IMR-90 (cell line): ENCODE measurements at regions not wholly inside any gene's neighbourhood (a gene's known extent, or its start where the extent isn't known, plus 50 kb on each side); places are given as distances from the start of the nearest gene placed in this dataset.

Experiments used
- ATAC-seq: fragments of 200-7000 bp; cut with Tn5 transposase; 2 replicates; pipeline ENCODE4 v1.9.1; 2020; ENCODE audit warnings: low read depth, mild to moderate bottlenecking, moderate library complexity
- BruUV-seq: library from RNA; stranded (reverse); fragments of 400-500 nt; replicated peaks from 2 replicates; lab custom pipeline; 2021; lab: Mats Ljungman, UMichigan
- CTCF ChIA-PET: fragments of 300-600 bp; formaldehyde crosslinking; extraction: SDS; loops from one replicate; lab custom pipeline; 2021; ENCODE audit warnings: antibody characterized with exemption; lab: Yijun Ruan, JAX
- POLR2A ChIA-PET: fragments of 300-600 bp; sonication (Branson Sonifier 250); formaldehyde crosslinking; loops from one replicate; lab custom pipeline; 2022; ENCODE audit warnings: antibody characterized with exemption; ENCODE audit not compliant: unreplicated experiment; lab: Charles Lee
- DNase-seq: peaks from one replicate; pipeline ENCODE4 v3.0.0; 2013
- H2AFZ ChIP-seq: replicated peaks from 2 replicates; pipeline ENCODE3; 2013; ENCODE audit warnings: low read length, mild to moderate bottlenecking; ENCODE audit not compliant: poor library complexity
- H2AK5ac ChIP-seq: 2 replicates; pipeline ENCODE4 v1.6.1; 2013; ENCODE audit warnings: low read depth, low read length, inconsistent platforms
- H2AK9ac ChIP-seq: replicated peaks from 2 replicates; pipeline ENCODE3; 2013; ENCODE audit warnings: mild to moderate bottlenecking, low read depth, low read length, moderate library complexity; ENCODE audit not compliant: poor library complexity
- H2BK120ac ChIP-seq: 2 replicates; pipeline ENCODE4 v1.6.1; 2013; ENCODE audit warnings: low read depth, low read length, inconsistent platforms
- H2BK15ac ChIP-seq: 3 replicates; pipeline ENCODE4 v1.6.1; 2013; ENCODE audit warnings: low read depth, low read length, inconsistent platforms
- H2BK20ac ChIP-seq: 2 replicates; pipeline ENCODE4 v1.6.1; 2013; ENCODE audit warnings: low read depth, mild to moderate bottlenecking, inconsistent platforms, low read length, moderate library complexity
- H2BK5ac ChIP-seq: 2 replicates; pipeline ENCODE4 v1.6.1; 2013; ENCODE audit warnings: mild to moderate bottlenecking, low read depth, low read length, inconsistent platforms; ENCODE audit not compliant: poor library complexity, severe bottlenecking
- H3K14ac ChIP-seq: replicated peaks from 2 replicates; pipeline ENCODE4 v1.6.1; 2013; ENCODE audit warnings: low read depth, low read length, inconsistent platforms
- H3K18ac ChIP-seq: 2 replicates; pipeline ENCODE4 v1.6.1; 2013; ENCODE audit warnings: low read depth, low read length, control low read depth
- H3K23ac ChIP-seq: 2 replicates; pipeline ENCODE4 v1.6.1; 2013; ENCODE audit warnings: low read depth, low read length, inconsistent platforms
- H3K27ac ChIP-seq: 2 replicates; pipeline ENCODE4 v1.5.1; 2013; ENCODE audit warnings: mild to moderate bottlenecking, control low read depth, low read length; ENCODE audit not compliant: insufficient read depth
- H3K27me3 ChIP-seq: 2 replicates; pipeline ENCODE4 v1.6.1; 2013; ENCODE audit warnings: low read length; ENCODE audit not compliant: control insufficient read depth, insufficient read depth
- H3K36me3 ChIP-seq: 2 replicates; pipeline ENCODE4 v1.6.1; 2013; ENCODE audit warnings: low read length, mixed read lengths; ENCODE audit not compliant: control insufficient read depth, insufficient read depth
- H3K4ac ChIP-seq: 2 replicates; pipeline ENCODE4 v1.6.1; 2013; ENCODE audit warnings: low read depth, low read length, inconsistent platforms
- H3K4me1 ChIP-seq: 2 replicates; pipeline ENCODE4 v1.6.1; 2013; ENCODE audit warnings: low read length, mixed read lengths; ENCODE audit not compliant: control insufficient read depth, insufficient read depth
- H3K4me2 ChIP-seq: 2 replicates; pipeline ENCODE4 v1.6.1; 2013; ENCODE audit warnings: low read depth, mild to moderate bottlenecking, control low read depth, low read length, moderate library complexity
- H3K4me3 ChIP-seq: 2 replicates; pipeline ENCODE4 v1.5.1; 2013; ENCODE audit warnings: low read depth, mild to moderate bottlenecking, control low read depth, low read length, moderate library complexity; ENCODE audit not compliant: insufficient read depth
- H3K56ac ChIP-seq: 2 replicates; pipeline ENCODE4 v1.6.1; 2013; ENCODE audit warnings: low read length, inconsistent platforms; ENCODE audit not compliant: insufficient read depth; ENCODE audit errors: extremely low read depth
- H3K79me1 ChIP-seq, 2 experiments: 2 replicates each; pipeline ENCODE4 v1.6.1; 2013; ENCODE audit warnings: low read length in 2 of 2, inconsistent platforms in 1 of 2, low read depth in 1 of 2
- H3K9ac ChIP-seq: 2 replicates; pipeline ENCODE4 v1.6.1; 2013; ENCODE audit warnings: low read depth, low read length, control low read depth
- H3K9me1 ChIP-seq: 2 replicates; pipeline ENCODE4 v1.6.1; 2013; ENCODE audit warnings: low read length, inconsistent platforms; ENCODE audit not compliant: insufficient read depth
- H3K9me3 ChIP-seq: 2 replicates; pipeline ENCODE4 v1.6.1; 2013; ENCODE audit warnings: low read length; ENCODE audit not compliant: control insufficient read depth, insufficient read depth
- H4K20me1 ChIP-seq: 2 replicates; pipeline ENCODE4 v1.6.1; 2013; ENCODE audit warnings: low read length, inconsistent platforms; ENCODE audit not compliant: insufficient read depth
- H4K5ac ChIP-seq: 2 replicates; pipeline ENCODE4 v1.6.1; 2013; ENCODE audit warnings: mild to moderate bottlenecking, low read depth, low read length, control low read depth
- H4K8ac ChIP-seq, 2 experiments: 2 replicates each; pipeline ENCODE4 v1.6.1; 2013; ENCODE audit warnings: low read depth in 2 of 2, low read length in 2 of 2, control low read depth in 1 of 2, inconsistent platforms in 1 of 2
- H4K91ac ChIP-seq: 2 replicates; pipeline ENCODE4 v1.6.1; 2013; ENCODE audit warnings: low read depth, low read length, inconsistent platforms; ENCODE audit not compliant: insufficient read depth
- CHD1 ChIP-seq: IDR thresholded peaks from 2 replicates; pipeline ENCODE4 v1.6.1; 2012; ENCODE audit warnings: low read depth, low read length, improper control_type of control experiment
- RAD21 ChIP-seq: IDR thresholded peaks from 2 replicates; pipeline ENCODE4 v1.6.1; 2012; ENCODE audit warnings: low read length, improper control_type of control experiment
- SMC3 ChIP-seq: fragments of 150-350 bp; IDR thresholded peaks from 2 replicates; pipeline ENCODE4 v1.6.1; 2016; ENCODE audit warnings: low read depth, mild to moderate bottlenecking, antibody characterized with exemption, low read length, moderate library complexity
- WGBS, 2 experiments: methylation state at CpG; one replicate each; pipeline versions ENCODE4 v1.1.5 to v1.1.7; 2013; ENCODE audit warnings: missing lambda C conversion rate in 2 of 2; ENCODE audit not compliant: insufficient read length in 1 of 2; ENCODE audit errors: extremely low coverage in 2 of 2; 5-methylcytosine and 5-hydroxymethylcytosine counted together
- dilution Hi-C: fragments of 300-500 bp; cut with HindIII; formaldehyde crosslinking; loops from one replicate; pipeline ENCODE4 v1.14.3; 2018; ENCODE audit warnings: low sequenced_read_pairs; ENCODE audit not compliant: unreplicated experiment
- in situ Hi-C: fragments of 300-500 bp; cut with MboI; formaldehyde crosslinking; loops from 3 replicates; pipeline ENCODE4 v1.14.3; 2019; ENCODE audit warnings: low sequenced_read_pairs, inconsistent platforms, mixed read lengths
- intact Hi-C: fragments of 100-400 bp; cut with micrococcal nuclease; formaldehyde crosslinking; loops from 2 replicates; pipeline ENCODE4 v1.10.0; 2022
- TF ChIP-seq, protein P1 (sequence below): conservative IDR thresholded peaks from 2 replicates; pipeline ENCODE4 v1.5.1; 2012; ENCODE audit warnings: mild to moderate bottlenecking, low read depth, low read length, improper control_type of control experiment
- TF ChIP-seq, protein P2 (sequence below): fragments of 150-350 bp; IDR thresholded peaks from 2 replicates; pipeline ENCODE4 v1.6.1; 2017; ENCODE audit warnings: mild to moderate bottlenecking, antibody characterized with exemption, low read length, low read depth

DNA sequence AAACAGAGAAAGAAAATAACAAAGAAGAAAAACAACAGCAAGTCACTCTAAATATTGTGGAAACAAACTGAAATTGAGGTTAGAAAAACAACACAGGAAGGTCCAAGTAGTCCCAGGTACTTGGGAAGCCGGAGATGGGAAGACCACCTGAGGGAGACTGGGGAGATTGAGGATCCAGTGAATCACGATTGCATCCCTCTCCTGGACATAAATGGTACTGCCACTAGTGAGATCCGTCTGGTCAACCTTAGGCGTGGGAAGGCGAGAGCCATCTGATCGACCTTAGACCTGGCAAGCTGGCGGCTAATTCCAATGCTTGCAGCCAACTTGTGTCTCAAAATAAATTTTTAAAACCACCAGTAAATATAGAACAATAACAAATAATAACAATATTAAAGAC, 81.9 kb downstream of the ZNF726 start:
- ATAC-seq (no peak), DNase-seq (no peak)
- H4K5ac ChIP-seq: no peak overlapping the region
- no peaks in the 10 kb centered on the region for H3K27me3 ChIP-seq
- in situ Hi-C loops: no loop called here
- H2AFZ ChIP-seq: no peak overlapping the region
- H2BK20ac ChIP-seq: no peak overlapping the region
- 0% methylated on average over 1 of the region's 7 CpGs; no CpG with 5 or more reads in 1 of the 2 experiments for WGBS, 2 experiments
- no peak overlapping the region for H4K8ac ChIP-seq
- H3K14ac ChIP-seq: no peak overlapping the region
- BruUV-seq: no TSS peak
- no peak overlapping the region for H4K91ac ChIP-seq
- ChIA-PET CTCF (no interaction called here), POLR2A (no interaction called here)
- H2BK120ac ChIP-seq: no peak overlapping the region
- no peak overlapping the region for H2AK5ac ChIP-seq
- no peaks in the 10 kb centered on the region for H3K36me3 ChIP-seq
- H2AK9ac ChIP-seq: no peak overlapping the region
- H3K79me1 ChIP-seq: no peaks in the 10 kb centered on the region
- TF ChIP-seq SMC3: no peak
- TF ChIP-seq, protein P1, sequence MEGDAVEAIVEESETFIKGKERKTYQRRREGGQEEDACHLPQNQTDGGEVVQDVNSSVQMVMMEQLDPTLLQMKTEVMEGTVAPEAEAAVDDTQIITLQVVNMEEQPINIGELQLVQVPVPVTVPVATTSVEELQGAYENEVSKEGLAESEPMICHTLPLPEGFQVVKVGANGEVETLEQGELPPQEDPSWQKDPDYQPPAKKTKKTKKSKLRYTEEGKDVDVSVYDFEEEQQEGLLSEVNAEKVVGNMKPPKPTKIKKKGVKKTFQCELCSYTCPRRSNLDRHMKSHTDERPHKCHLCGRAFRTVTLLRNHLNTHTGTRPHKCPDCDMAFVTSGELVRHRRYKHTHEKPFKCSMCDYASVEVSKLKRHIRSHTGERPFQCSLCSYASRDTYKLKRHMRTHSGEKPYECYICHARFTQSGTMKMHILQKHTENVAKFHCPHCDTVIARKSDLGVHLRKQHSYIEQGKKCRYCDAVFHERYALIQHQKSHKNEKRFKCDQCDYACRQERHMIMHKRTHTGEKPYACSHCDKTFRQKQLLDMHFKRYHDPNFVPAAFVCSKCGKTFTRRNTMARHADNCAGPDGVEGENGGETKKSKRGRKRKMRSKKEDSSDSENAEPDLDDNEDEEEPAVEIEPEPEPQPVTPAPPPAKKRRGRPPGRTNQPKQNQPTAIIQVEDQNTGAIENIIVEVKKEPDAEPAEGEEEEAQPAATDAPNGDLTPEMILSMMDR: peak; percentile 17; the same call in 1 of the 2 replicates
- TF ChIP-seq RAD21: no peak
- no peak for TF ChIP-seq CHD1
- TF ChIP-seq, protein P2, sequence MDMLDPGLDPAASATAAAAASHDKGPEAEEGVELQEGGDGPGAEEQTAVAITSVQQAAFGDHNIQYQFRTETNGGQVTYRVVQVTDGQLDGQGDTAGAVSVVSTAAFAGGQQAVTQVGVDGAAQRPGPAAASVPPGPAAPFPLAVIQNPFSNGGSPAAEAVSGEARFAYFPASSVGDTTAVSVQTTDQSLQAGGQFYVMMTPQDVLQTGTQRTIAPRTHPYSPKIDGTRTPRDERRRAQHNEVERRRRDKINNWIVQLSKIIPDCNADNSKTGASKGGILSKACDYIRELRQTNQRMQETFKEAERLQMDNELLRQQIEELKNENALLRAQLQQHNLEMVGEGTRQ: no peak
- no peak overlapping the region for H3K56ac ChIP-seq
- intact Hi-C loops: no loop called here
- H3K9me1 ChIP-seq: no peaks in the 10 kb centered on the region
- no peak overlapping the region for H3K18ac ChIP-seq
- no peak overlapping the region for H2BK5ac ChIP-seq
- dilution Hi-C loops: no loop called here
- peaks cover 32% of the 10 kb centered on the region for H3K9me3 ChIP-seq
- H3K4me1 ChIP-seq: no peaks in the 10 kb centered on the region
- H3K4me3 ChIP-seq: no peak overlapping the region
- no peaks in the 10 kb centered on the region for H4K20me1 ChIP-seq
- H3K9ac ChIP-seq: no peak overlapping the region
- H2BK15ac ChIP-seq: no peak overlapping the region
- H3K4ac ChIP-seq: no peak overlapping the region
- no peak overlapping the region for H3K4me2 ChIP-seq
- no peak overlapping the region for H3K27ac ChIP-seq
- no peak overlapping the region for H3K23ac ChIP-seq
